ENCODE measurements at regions not wholly inside any gene's neighbourhood (a gene's known extent, or its start where the extent isn't known, plus 50 kb on each side); places are given as distances from the start of the nearest gene placed in this dataset.

DNA sequence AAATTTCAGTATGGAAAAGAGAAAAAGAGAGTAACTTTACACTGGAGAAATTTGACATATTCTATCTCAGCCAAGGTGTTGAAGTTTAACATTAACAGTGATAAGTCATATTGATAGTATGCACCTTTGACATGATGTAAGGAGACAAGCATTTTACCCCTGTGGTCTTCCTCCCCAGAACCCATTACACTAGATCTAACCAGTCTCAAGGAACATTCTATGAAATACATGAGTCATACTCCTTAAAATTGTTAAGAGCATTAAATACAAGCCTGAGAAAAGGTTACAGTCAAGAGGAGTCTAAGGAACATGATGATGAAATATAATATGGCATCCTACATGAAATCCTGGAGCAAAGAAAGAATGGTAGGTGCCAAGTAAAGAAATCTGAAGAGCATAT lies 1151.3 kb upstream of the IGFBP7 start:
- no peak for DNase-seq (ENCODE audit: low read depth)
- no peak for TF ChIP-seq CTCF (conservative IDR thresholded peaks at IDR 0.05; ENCODE audit: low read depth, low read length)
- no peak overlapping the region for H3K4me3 ChIP-seq (ENCODE audit: low read length)

- H3K4me3 ChIP-seq (ENCODE audit: low read length), result no peak overlapping the region
- DNase-seq (ENCODE audit: low read depth), result no peak
- no peak for TF ChIP-seq CTCF (conservative IDR thresholded peaks at IDR 0.05; ENCODE audit: low read depth, low read length)
These were observed 1144.1 kb upstream of the IGFBP7 start for GRCh38 chr4:58254291-58254690.

DNA sequence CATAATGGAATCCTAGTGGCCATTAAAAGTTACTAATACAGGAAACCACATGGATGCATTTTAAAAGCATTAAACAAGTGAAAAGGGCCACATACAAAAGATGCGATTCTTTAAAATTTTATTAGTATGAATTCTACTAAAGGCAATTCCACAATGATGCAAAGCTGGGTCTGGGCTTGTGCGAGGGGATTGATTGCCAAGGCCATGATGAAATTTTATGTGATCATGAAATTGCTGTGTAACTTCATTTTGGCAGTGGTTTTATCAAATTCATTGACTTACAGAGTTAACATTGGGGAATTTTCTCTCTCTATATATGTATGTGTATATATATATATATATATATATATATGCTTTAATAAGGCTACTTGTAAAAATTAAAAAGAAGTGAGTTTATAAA lies 1142.5 kb upstream of the IGFBP7 start:
- H3K4me3 ChIP-seq (ENCODE audit: low read length), result no peak overlapping the region
- TF ChIP-seq CTCF (conservative IDR thresholded peaks at IDR 0.05; ENCODE audit: low read depth, low read length), result no peak
- no peak for DNase-seq (ENCODE audit: low read depth)

DNA sequence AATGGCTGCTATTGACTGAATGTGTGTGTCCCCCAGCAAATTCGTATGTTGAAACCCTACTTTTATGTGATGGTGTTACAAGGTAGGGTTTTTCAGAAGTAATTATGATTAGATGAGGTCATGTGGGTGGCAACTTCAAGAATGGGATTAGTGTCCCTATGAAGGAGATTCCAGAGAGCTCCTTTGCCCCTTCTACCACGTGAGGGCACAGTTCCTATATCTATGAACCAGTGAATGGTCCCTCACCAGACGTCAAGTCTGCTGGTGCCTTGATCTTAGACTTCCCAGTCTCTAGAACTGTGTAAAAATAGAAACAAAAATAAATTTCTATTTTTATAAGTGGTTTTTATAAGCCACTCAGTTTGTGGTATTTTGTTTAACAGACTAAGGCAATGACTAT lies 1137.6 kb upstream of the IGFBP7 start:
- DNase-seq (ENCODE audit: low read depth), result no peak
- peak; percentile 3 for TF ChIP-seq CTCF (conservative IDR thresholded peaks at IDR 0.05; ENCODE audit: low read depth, low read length)
- no peak overlapping the region for H3K4me3 ChIP-seq (ENCODE audit: low read length)

- no peak for DNase-seq (ENCODE audit: low read depth)
- H3K4me3 ChIP-seq (ENCODE audit: low read length), result no peak overlapping the region
- TF ChIP-seq CTCF (conservative IDR thresholded peaks at IDR 0.05; ENCODE audit: low read depth, low read length), result no peak
These were observed 1115.3 kb upstream of the IGFBP7 start for GRCh38 chr4:58225460-58225859.

DNA sequence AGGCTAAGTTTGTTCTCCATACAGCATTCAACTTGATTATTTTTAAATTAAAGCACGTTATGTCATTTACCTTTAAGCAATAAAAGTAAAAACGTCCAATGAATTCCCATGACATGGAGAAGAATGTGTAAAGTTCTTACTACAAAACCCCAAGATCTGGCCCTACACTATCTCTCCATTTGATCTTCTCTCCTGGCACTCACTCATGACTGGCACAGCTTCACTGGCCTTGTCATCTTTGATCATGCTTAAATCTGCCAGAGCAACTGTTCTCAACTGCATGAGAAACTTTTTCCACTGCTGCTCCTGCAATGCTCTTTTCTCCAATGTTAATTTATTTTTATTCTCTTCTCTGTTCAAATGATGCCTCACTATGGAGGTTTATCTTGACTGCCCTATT lies 1109.0 kb upstream of the IGFBP7 start:
- DNase-seq (ENCODE audit: low read depth), result no peak
- TF ChIP-seq CTCF (conservative IDR thresholded peaks at IDR 0.05; ENCODE audit: low read depth, low read length), result no peak

DNA sequence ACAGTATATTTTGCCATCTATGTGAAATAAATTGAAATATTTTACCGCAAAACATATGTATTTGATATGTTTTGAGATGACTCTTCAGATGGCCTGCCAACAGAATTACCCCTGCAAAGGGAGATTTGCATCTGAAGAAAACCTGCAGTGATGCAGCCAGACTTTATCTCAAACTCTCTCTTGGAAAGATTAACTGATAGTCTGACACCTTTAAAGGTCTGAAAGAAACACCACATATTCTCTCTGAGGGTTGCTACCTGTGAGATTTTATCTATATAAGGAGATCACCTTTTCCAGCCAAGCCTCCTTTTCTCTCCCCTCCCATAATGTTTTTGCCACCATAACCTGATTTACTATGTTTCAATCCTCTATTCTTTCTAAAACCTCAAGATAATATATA lies 1106.3 kb upstream of the IGFBP7 start:
- TF ChIP-seq CTCF (conservative IDR thresholded peaks at IDR 0.05; ENCODE audit: low read depth, low read length), result no peak
- no peak overlapping the region for H3K4me3 ChIP-seq (ENCODE audit: low read length)
- no peak for DNase-seq (ENCODE audit: low read depth)

More for the DNA sequence above, 1109.0 kb upstream of the IGFBP7 start:
- H3K4me3 ChIP-seq (ENCODE audit: low read length), result no peak overlapping the region
